AG09319 (cell line): ENCODE measurements at regions not wholly inside any gene's neighbourhood (a gene's known extent, or its start where the extent isn't known, plus 50 kb on each side); places are given as distances from the start of the nearest gene placed in this dataset.

Experiments used
- DNase-seq: peaks from one replicate; pipeline ENCODE4 v3.0.0-alpha.2; 2010; ENCODE audit warnings: low read depth; ENCODE audit errors: extremely low read depth
- CTCF ChIP-seq: IDR thresholded peaks from 2 replicates; pipeline ENCODE4 v1.5.1; 2011; ENCODE audit warnings: low read depth, mild to moderate bottlenecking, inconsistent platforms, low read length, moderate library complexity

GRCh38 chr14:98701377-98701776 lies 570.6 kb downstream of the BCL11B start:
- DNase-seq = no peak
- TF ChIP-seq CTCF = no peak

GRCh38 chr14:98704441-98704840 lies 567.6 kb downstream of the BCL11B start:
- DNase-seq = no peak
- TF ChIP-seq CTCF = no peak

- DNase-seq = no peak
Measured at GRCh38 chr14:98705871-98706300, 566.1 kb downstream of the BCL11B start.

GRCh38 chr14:98707522-98707921 lies 564.5 kb downstream of the BCL11B start:
- no peak for TF ChIP-seq CTCF
- no peak for DNase-seq

More at GRCh38 chr14:98705871-98706300, 566.1 kb downstream of the BCL11B start:
- TF ChIP-seq CTCF = no peak

GRCh38 chr14:98708555-98708954 lies 563.4 kb downstream of the BCL11B start:
- no peak for DNase-seq
- TF ChIP-seq CTCF = no peak

- TF ChIP-seq CTCF = no peak
- DNase-seq = no peak
Measured at GRCh38 chr14:98711453-98711852, 560.5 kb downstream of the BCL11B start.

GRCh38 chr14:98714626-98715425 lies 557.2 kb downstream of the BCL11B start:
- no peak for TF ChIP-seq CTCF

More at GRCh38 chr14:98714626-98715425, 557.2 kb downstream of the BCL11B start:
- DNase-seq = no peak
